ENCODE measurements at regions not wholly inside any gene's neighbourhood (a gene's known extent, or its start where the extent isn't known, plus 50 kb on each side); places are given as distances from the start of the nearest gene placed in this dataset.

- no peak for DNase-seq
Observed at GRCh38 chr17:55580596-55581133, 69.4 kb upstream of the SMIM36 start.

DNA sequence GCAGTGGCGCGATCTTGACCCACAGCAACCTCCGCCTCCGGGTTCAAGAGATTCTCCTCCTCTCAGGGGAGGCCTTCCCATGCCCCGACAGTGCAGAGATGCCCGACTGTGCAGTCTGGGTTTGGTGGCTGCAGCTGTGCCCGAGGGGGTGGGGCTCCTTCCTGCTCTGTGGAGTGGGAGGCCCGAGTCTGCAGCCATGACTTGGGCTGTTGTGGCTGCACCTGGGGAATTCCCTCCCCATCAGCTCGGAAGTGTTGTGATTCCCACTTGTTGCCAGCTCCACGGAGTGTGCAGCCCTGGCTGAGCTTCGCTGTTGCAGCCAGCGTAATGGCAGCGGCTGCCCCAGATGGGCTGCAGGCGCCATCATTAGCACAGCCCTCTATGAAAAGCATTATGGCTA is 66.4 kb upstream of the SMIM36 start:
- no peak for DNase-seq

GRCh38 chr17:55576996-55577586 is 65.8 kb upstream of the SMIM36 start:
- DNase-seq: no peak

DNA sequence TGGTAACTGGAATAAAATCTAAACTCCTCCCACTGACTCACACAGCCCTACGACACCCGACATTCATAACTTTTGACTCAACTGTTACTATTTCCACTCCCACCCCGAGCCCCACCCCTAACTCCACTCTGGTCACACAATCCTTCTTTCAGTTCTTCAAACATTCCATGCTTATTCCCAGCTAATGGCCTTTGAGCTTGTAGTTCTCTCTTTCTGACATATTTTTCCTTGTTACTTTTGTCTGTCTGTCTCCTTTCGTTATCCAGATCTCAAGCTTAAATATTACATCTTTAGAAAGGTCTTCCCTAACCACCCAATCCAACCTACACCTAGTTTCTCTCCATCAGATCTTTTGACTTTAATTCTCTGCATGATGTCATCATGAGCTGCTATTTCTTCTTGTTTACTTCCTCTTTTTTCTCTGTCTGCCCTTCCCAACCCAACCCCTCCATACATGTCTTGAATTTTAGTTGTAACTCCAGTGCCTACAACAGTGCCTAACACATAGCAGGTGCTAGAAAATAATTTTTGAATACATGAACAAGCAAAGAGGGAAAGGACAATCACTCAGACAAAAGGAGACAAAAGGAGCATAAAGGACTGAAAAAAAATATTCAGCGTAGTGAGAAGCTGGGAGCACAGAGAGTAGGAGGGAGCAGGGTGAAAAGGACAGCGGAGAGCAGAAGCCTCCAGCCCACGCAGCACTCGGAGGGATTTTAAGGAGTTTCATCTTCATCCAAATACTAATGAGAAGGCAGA is 65.2 kb upstream of the SMIM36 start:
- no peak for DNase-seq

GRCh38 chr17:55575058-55575636 is 63.9 kb upstream of the SMIM36 start:
- DNase-seq: no peak

DNA sequence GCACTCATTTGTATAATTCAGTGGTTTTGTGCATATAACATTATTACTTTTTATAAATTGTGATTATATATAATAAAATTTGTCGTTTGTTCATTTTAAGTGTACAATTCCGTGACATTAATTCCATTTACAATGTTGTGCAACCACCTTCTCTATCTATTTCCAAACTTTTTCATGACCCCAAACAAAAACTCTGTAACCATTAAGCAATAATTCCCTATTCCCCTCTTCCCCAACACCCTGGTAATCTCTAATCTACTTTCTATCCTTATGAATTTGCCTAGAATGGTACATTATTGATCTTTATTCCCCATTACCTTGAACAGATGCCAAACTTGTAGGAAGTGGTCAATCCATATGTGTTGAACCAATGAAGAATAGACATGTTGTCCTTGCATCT is 61.3 kb upstream of the SMIM36 start:
- DNase-seq: no peak

GRCh38 chr17:55572139-55572538 is 60.9 kb upstream of the SMIM36 start:
- no peak for DNase-seq

DNA sequence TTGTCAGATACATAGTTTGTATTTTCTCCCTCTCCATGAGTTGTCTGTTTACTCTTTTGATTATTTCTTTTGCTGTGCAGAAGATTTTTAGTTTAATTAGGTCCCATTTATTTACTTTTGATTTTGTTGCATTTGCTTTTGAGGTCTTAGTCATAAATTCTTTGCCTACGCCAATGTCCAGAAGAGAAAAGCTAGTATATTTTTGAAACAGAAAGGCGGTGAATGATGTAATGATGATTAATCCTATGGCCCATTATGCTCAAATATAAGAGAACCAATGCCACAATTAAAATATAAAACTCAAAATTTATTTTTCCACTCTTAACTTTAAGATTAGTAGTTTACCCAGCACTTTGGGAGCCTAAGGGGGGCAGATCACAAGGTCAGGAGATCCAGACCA is 59.8 kb upstream of the SMIM36 start:
- DNase-seq: no peak

DNA sequence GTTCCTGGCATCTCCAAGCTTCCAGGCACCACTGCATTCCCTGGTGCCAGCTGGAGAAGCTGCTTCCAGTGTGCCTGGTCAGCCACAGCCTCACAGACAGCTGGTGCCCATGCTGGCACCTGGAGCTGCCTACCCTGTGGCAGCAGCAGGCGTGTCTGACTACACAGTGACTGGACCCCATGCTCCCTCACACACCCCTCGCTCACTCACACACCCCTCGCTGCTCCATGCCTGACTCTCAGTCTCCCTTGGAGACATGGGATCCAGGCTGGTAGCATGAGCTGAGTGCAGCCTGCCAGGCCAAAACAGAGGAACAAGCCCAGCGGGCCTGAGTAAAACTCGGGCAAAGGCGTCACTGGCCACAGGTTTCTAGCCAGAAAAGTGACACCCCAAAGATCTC is 59.1 kb upstream of the SMIM36 start:
- no peak for DNase-seq

- DNase-seq: no peak
Observed at GRCh38 chr17:55567240-55568214, 56.3 kb upstream of the SMIM36 start.

- DNase-seq: no peak
Observed at GRCh38 chr17:55564081-55564480, 52.8 kb upstream of the SMIM36 start.

- no peak for DNase-seq
Observed at GRCh38 chr17:55563363-55563762, 52.1 kb upstream of the SMIM36 start.

- DNase-seq: no peak
Observed at GRCh38 chr17:55561973-55562495, 50.8 kb upstream of the SMIM36 start.

- DNase-seq: no peak
Observed at GRCh38 chr17:55561316-55561972, 50.2 kb upstream of the SMIM36 start.
